Limb (tissue), 2 donors: ENCODE measurements at regions not wholly inside any gene's neighbourhood (a gene's known extent, or its start where the extent isn't known, plus 50 kb on each side); places are given as distances from the start of the nearest gene placed in this dataset.
"Not testable (repeated sequence)": the region's sequence is repeated elsewhere in the genome, so short reads cannot be mapped to it uniquely, and the experiment has no call there.

Source experiments
- DNase-seq, 2 donors: peaks; one replicate each; pipeline ENCODE4 v3.0.0-alpha.2; 2016; ENCODE audit errors: extremely low spot score in 2 of 2

DNA sequence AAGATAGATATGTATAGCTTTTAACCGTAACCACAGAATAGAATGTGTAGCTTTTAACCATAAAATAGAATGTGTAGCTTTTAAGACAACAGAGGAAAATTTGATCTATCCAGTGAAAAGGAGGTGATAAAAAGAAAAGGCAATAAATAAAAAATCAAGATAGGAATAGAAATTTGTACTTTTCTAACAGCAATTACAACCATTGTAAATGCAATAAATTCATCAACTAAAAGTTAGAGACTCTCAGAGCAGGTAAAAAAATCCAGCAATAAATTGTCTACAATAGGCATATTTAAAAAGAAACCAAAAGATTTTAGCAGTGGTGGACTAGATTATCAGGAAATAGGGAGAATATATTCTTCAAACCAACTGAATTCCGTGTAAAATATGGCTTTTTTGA, 63.8 kb upstream of the ABHD2 start:
- DNase-seq, result no peak

DNA sequence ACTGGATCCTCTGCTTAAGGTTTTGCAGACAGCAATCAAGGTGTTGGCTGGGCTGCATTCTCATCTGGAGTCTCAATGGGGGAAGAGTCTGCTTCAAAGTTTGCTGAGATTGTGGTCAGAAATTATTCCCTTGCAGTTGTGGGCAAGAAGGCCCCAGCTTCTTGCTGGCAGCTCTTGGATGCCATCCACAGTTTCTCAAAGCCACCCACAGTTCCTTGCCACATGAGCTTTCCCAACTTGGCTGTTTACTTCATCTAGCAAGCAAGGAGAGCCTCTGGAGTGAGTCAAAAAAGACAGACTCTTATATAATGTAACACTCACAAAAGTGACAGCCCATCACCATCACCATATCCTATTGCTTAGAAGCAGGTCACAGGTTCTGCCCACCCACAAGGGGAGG, 62.1 kb upstream of the ABHD2 start:
- no peak for DNase-seq

DNA sequence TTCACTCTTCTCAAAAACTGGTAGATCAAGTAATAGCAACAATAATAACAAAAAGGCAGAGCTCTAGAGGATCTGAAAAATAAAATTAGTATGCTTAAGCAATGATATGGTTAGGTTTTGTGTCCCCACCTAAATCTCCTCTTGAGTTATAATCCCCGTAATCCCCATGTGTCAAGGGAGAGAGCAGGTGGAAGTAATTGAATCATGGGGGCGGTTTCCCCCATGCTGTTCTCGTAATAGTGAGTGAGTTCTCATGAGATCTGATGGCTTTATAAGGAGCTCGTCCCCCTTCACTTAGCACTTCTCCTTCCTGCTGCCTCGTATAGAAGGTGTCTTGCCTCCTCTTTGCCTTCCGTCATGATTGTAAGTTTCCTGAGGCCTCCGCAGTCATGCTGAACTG, 60.2 kb upstream of the ABHD2 start:
- DNase-seq, result no peak

DNA sequence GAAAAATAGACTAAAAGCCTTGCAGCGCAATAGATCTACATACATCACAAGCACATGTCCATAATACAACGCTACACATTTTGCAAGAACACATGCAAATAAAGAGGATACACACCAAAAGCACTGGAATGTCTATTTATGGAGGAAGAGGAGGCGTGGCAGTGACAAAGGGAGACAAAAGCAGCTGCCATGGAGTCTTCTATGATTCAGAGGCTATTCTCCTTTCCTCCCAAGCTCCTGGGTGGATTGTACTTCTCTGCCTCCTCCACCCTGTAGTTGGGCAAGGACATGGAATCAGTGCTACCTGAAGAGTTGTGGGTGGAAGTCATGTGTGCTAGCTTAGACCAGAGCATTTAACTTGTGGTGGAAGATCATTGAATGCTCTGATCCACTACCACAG, 57.9 kb upstream of the ABHD2 start:
- no peak for DNase-seq

DNA sequence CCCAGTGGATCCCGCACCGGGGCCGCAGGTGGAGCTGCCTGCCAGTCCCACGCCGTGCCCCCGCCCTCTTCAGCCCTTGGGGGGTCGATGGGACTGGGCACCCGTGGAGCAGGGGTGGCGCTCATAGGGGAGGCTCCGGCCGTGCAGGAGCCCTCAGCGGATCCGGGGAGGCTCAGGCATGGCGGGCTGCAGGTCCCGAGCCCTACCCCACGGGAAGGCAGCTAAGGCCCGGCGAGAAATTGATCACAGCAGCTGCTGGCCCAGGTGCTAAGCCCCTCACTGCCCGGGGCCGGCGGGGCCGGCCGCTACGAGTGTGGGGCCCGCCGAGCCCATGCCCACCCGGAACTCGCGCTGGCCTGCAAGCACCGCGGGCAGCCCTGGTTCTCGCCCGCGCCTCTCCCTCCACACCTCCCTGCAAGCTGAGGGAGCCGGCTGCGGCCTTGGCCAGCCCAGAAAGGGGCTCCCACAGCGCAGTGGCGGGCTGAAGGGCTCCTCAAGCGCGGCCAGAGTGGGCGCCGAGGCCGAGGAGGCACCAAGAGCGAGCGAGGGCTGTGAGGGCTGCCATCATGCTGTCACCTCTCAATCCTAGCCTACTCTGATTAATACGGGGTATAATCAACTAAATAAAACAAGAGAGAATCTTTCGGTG, 56.5 kb upstream of the ABHD2 start:
- not testable (repeated sequence) for DNase-seq

DNA sequence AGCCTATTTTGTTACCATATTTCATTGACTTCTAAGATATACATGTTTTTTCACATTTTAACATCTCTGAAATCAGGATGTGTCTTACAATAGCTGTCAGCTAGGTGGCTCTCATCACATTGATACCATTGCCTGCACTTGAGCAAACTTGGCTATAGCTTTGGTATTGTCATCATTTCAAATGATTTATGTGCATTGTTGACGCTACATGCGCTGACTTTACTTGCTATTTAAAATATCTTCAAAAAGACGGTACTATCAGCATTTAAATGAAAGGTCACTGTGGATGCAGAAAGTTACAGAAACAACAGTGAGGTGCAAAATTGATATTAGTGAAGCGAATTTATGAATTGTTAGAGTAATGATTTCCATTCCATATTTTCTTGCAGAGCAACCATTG, 54.0 kb upstream of the ABHD2 start:
- no peak for DNase-seq

DNA sequence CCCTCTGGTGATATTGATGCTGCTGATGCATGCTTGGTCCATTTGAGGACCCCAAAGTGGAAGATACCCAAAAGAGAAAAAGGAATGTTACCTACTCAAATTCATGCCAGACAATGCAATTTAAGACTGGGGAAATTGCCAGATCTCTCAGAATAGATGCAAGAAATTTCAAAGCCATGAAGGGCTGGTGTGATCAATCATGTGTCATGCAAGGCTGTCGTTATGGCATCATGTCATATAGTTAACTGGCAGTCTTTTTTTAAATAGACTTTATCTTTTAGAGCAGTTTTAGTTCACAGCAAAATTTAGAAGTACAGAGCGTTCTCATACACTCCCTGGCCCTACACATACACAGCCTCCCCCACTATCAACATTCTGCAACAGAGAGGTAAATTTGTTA, 53.1 kb upstream of the ABHD2 start:
- DNase-seq, result no peak

DNA sequence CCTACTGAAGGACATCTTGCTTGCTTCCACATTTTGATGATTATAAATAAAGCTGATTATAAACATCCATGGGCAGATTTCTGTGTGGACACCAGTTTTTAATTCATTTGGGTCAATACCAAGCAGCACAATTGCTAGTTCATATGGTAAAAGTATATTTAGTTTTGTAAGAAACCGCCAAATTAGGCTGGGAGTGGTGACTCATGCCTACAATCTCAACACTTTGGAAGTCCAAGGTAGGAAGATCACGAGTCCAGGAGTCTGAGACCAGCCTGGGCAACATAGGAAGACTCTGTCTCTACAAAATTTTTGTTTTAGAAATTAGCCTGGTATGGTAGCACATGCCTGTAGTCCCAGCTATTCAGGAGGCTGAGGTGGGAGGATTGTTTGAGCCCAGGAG, 52.6 kb upstream of the ABHD2 start:
- DNase-seq, result no peak

DNA sequence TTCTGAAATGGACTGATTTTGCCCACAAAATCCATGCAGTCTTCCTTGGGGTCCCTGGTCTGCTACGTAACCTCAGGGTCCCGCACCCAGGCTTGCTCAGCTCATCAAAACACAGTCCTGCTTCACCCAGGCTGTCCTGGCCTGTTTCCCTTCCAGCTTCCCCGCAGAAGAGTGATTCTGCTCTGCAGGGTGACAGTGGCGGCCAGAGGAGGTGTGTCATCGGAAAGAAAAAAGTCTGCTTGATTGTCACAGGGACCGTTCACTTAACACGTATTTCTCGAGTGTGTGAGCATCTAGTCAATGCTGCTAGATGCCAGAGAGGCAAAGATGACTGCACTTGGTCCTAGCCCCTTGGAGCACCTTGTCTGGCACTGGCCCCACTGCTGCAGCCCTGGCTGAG, 50.1 kb upstream of the ABHD2 start:
- no peak for DNase-seq
